GM12892 (cell line): ENCODE measurements at regions not wholly inside any gene's neighbourhood (a gene's known extent, or its start where the extent isn't known, plus 50 kb on each side); places are given as distances from the start of the nearest gene placed in this dataset.

Source experiments
- POLR2A ChIP-seq: IDR thresholded peaks from 2 replicates; pipeline ENCODE4 v1.6.1; 2011; ENCODE audit warnings: low read depth, low read length, control low read depth
- POLR2AphosphoS5 ChIP-seq: IDR thresholded peaks from 2 replicates; pipeline ENCODE4 v1.6.1; 2011; ENCODE audit warnings: low read depth, low read length, control low read depth
- TAF1 ChIP-seq: IDR thresholded peaks from 2 replicates; pipeline ENCODE4 v1.6.1; 2011; ENCODE audit warnings: low read depth, mild to moderate bottlenecking, control low read depth, low read length, borderline replicate concordance

DNA sequence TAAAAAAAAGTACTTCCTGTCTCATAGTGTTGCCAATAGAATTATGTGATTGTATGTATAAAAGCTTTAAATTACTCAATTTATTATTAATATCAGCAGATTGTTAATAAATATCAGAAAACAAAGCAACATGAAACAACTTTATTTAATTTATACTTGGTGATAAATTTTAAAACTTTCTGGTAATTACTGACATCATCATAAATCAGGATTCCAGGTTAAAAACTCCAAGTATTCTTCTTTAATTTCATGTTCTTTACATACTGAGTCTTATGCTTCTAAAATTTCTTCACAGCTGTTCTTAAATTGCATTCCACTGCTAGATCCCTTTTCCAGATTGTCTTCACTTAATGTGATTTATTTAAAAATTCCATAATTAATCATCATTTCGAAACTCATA, 1224.5 kb downstream of the PCDH18 start:
- no peak for TF ChIP-seq POLR2A
- no peak for TF ChIP-seq POLR2AphosphoS5
- no peak for TF ChIP-seq TAF1
